ENCODE measurements at regions not wholly inside any gene's neighbourhood (a gene's known extent, or its start where the extent isn't known, plus 50 kb on each side); places are given as distances from the start of the nearest gene placed in this dataset.

GRCh38 chr15:69554279-69554961 lies 101.8 kb downstream of the RPLP1 start:
- Histone ChIP-seq H3K9me3 (ENCODE audit: control insufficient read depth, low read length) (peaks cover 17% of the 10 kb centered on the region), H3K4me1 (ENCODE audit: control insufficient read depth, insufficient read depth, low read length, poor library complexity, severe bottlenecking) (peaks cover 28% of the 10 kb centered on the region), H3K27ac (ENCODE audit: low read depth, low read length, severe bottlenecking) (no peak overlapping the region), H3K4me3 (ENCODE audit: extremely low read depth, insufficient read depth, low read length, poor library complexity, severe bottlenecking) (no peak overlapping the region), H3K36me3 (ENCODE audit: control insufficient read depth, insufficient read depth, low read length) (no peaks in the 10 kb centered on the region)
- WGBS, 2 experiments (ENCODE audit: insufficient coverage in 2 of 2), result 76 to 87% methylated on average over 3 to 7 of the region's 7 CpGs

DNA sequence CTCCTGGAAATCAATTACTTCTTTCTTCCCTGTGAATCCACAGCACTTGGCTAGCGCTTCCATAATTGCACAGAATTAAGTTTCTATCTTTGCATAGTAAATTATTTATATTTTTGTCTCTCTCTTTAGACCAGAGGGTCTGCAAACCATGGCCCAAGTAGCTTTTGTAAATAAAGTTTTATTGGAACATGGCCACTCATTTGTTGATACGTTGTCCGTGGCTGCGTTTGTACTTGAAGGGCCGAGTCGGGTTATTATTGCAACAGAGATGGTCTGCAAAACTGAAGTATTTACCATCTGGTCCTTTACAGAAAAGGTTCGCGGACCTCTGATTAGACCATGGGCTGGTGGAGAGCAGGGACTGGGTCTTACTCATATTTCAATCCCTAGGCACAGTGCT lies 102.5 kb downstream of the RPLP1 start:
- WGBS, 2 experiments (ENCODE audit: insufficient coverage in 2 of 2), result 94 to 95% methylated on average over 5 to 7 of the region's 8 CpGs
- Histone ChIP-seq H3K36me3 (ENCODE audit: control insufficient read depth, insufficient read depth, low read length) (no peaks in the 10 kb centered on the region), H3K9me3 (ENCODE audit: control insufficient read depth, low read length) (peaks cover 17% of the 10 kb centered on the region), H3K4me1 (ENCODE audit: control insufficient read depth, insufficient read depth, low read length, poor library complexity, severe bottlenecking) (peaks cover 28% of the 10 kb centered on the region), H3K27ac (ENCODE audit: low read depth, low read length, severe bottlenecking) (no peak overlapping the region), H3K4me3 (ENCODE audit: extremely low read depth, insufficient read depth, low read length, poor library complexity, severe bottlenecking) (no peak overlapping the region)

- no peak overlapping the region for H3K4me3 ChIP-seq (ENCODE audit: extremely low read depth, insufficient read depth, low read length, poor library complexity, severe bottlenecking)
- H3K4me1 ChIP-seq (ENCODE audit: control insufficient read depth, insufficient read depth, low read length, poor library complexity, severe bottlenecking), result peaks cover 28% of the 10 kb centered on the region
- H3K9me3 ChIP-seq (ENCODE audit: control insufficient read depth, low read length), result peaks cover 16% of the 10 kb centered on the region
- no peak overlapping the region for H3K27ac ChIP-seq (ENCODE audit: low read depth, low read length, severe bottlenecking)
- WGBS, 2 experiments (ENCODE audit: insufficient coverage in 2 of 2), result no CpG with 5 or more reads among the region's 1 CpG
- H3K36me3 ChIP-seq (ENCODE audit: control insufficient read depth, insufficient read depth, low read length), result no peaks in the 10 kb centered on the region
Observed at GRCh38 chr15:69556344-69556743, 103.7 kb downstream of the RPLP1 start.

GRCh38 chr15:69557020-69557706 lies 104.5 kb downstream of the RPLP1 start:
- H3K27ac ChIP-seq (ENCODE audit: low read depth, low read length, severe bottlenecking), result peak overlapping the region; percentile 91
- H3K4me3 ChIP-seq (ENCODE audit: extremely low read depth, insufficient read depth, low read length, poor library complexity, severe bottlenecking), result no peak overlapping the region
- peaks cover 8% of the 10 kb centered on the region for H3K9me3 ChIP-seq (ENCODE audit: control insufficient read depth, low read length)
- 38 to 45% methylated on average over 3 to 4 of the region's 5 CpGs for WGBS, 2 experiments (ENCODE audit: insufficient coverage in 2 of 2)
- peaks cover 28% of the 10 kb centered on the region for H3K4me1 ChIP-seq (ENCODE audit: control insufficient read depth, insufficient read depth, low read length, poor library complexity, severe bottlenecking)
- H3K36me3 ChIP-seq (ENCODE audit: control insufficient read depth, insufficient read depth, low read length), result no peaks in the 10 kb centered on the region

DNA sequence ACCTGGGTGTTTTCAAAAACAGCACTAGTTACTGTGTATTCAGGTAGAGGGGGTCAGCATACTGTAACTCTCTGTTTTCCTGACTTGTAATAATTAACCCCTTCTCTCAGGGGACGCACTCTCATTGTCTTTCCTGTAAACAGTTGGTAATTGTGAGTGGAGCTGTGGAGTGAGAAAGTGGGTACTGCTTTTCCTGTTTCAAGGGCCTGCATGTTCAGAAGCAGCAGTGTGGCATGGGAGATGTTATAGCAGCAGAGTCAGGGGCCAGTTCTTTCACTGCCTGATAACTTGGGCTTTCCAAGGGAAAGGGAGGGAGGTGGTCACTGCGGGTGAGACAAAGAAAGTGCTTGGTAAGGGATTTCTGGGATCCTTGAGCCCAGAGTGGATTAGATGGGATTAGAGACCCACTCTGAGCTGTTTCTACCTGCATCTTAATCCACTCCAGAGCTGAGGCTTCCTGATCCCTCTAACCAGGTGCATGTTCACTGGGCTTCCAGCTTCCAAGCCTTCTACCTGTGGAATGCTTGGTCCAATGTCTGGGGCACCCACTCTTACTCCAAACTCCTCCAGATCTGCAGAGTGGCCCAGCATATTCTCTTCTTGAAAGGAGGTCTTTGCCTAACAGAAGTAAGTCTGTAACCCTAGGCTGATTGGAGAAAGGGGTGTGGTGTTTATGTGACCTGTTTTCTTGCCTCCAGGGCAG lies 105.2 kb downstream of the RPLP1 start:
- H3K4me3 ChIP-seq (ENCODE audit: extremely low read depth, insufficient read depth, low read length, poor library complexity, severe bottlenecking), result no peak overlapping the region
- WGBS, 2 experiments (ENCODE audit: insufficient coverage in 2 of 2), result 50 to 83% methylated on average over 1 of the region's 2 CpGs
- peaks cover 28% of the 10 kb centered on the region for H3K4me1 ChIP-seq (ENCODE audit: control insufficient read depth, insufficient read depth, low read length, poor library complexity, severe bottlenecking)
- H3K36me3 ChIP-seq (ENCODE audit: control insufficient read depth, insufficient read depth, low read length), result no peaks in the 10 kb centered on the region
- H3K9me3 ChIP-seq (ENCODE audit: control insufficient read depth, low read length), result peaks cover under 1% of the 10 kb centered on the region
- peak overlapping the region; percentile 91 for H3K27ac ChIP-seq (ENCODE audit: low read depth, low read length, severe bottlenecking)

GRCh38 chr15:69559440-69560190 lies 107.0 kb downstream of the RPLP1 start:
- Histone ChIP-seq H3K36me3 (ENCODE audit: control insufficient read depth, insufficient read depth, low read length) (no peaks in the 10 kb centered on the region), H3K27ac (ENCODE audit: low read depth, low read length, severe bottlenecking) (no peak overlapping the region), H3K4me3 (ENCODE audit: extremely low read depth, insufficient read depth, low read length, poor library complexity, severe bottlenecking) (no peak overlapping the region), H3K4me1 (ENCODE audit: control insufficient read depth, insufficient read depth, low read length, poor library complexity, severe bottlenecking) (peaks cover 28% of the 10 kb centered on the region), H3K9me3 (ENCODE audit: control insufficient read depth, low read length) (no peaks in the 10 kb centered on the region)
- WGBS, 2 experiments (ENCODE audit: insufficient coverage in 2 of 2), result 91 to 92% methylated on average over 3 of the region's 5 CpGs

- H3K4me3 ChIP-seq (ENCODE audit: extremely low read depth, insufficient read depth, low read length, poor library complexity, severe bottlenecking), result no peak overlapping the region
- no peak overlapping the region for H3K27ac ChIP-seq (ENCODE audit: low read depth, low read length, severe bottlenecking)
- H3K9me3 ChIP-seq (ENCODE audit: control insufficient read depth, low read length), result no peaks in the 10 kb centered on the region
- H3K4me1 ChIP-seq (ENCODE audit: control insufficient read depth, insufficient read depth, low read length, poor library complexity, severe bottlenecking), result peaks cover 24% of the 10 kb centered on the region
- H3K36me3 ChIP-seq (ENCODE audit: control insufficient read depth, insufficient read depth, low read length), result no peaks in the 10 kb centered on the region
- WGBS, 2 experiments (ENCODE audit: insufficient coverage in 2 of 2), result 89 to 94% methylated on average over 13 to 14 of the region's 14 CpGs
Observed at GRCh38 chr15:69561071-69561784, 108.6 kb downstream of the RPLP1 start.

- H3K36me3 ChIP-seq (ENCODE audit: control insufficient read depth, insufficient read depth, low read length), result no peaks in the 10 kb centered on the region
- WGBS, 2 experiments (ENCODE audit: insufficient coverage in 2 of 2), result 88 to 90% methylated on average over 5 of the region's 7 CpGs
- H3K4me3 ChIP-seq (ENCODE audit: extremely low read depth, insufficient read depth, low read length, poor library complexity, severe bottlenecking), result no peak overlapping the region
- H3K9me3 ChIP-seq (ENCODE audit: control insufficient read depth, low read length), result no peaks in the 10 kb centered on the region
- peaks cover 15% of the 10 kb centered on the region for H3K4me1 ChIP-seq (ENCODE audit: control insufficient read depth, insufficient read depth, low read length, poor library complexity, severe bottlenecking)
- no peak overlapping the region for H3K27ac ChIP-seq (ENCODE audit: low read depth, low read length, severe bottlenecking)
Observed at GRCh38 chr15:69562116-69562515, 109.5 kb downstream of the RPLP1 start.

DNA sequence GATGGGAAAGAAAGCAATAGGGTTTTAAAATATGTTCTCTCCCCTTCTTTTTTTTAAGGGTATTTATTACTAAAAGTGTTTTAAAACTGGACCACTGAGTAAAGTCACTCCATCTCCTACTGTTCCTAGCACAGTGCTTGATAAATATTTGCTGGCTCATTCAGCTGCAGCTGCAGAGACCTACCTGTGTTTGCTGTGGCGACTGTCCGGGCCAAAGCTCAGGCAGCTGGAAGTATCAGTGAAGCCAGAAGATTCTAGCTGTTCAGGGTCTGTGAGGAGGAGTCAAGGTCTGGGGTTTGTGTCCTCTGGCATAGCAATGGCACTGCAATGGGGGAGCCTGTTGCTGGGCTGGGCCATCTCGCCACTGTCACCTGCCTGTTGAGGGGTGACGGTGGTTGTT lies 109.9 kb downstream of the RPLP1 start:
- Histone ChIP-seq H3K27ac (ENCODE audit: low read depth, low read length, severe bottlenecking) (no peak overlapping the region), H3K4me3 (ENCODE audit: extremely low read depth, insufficient read depth, low read length, poor library complexity, severe bottlenecking) (no peak overlapping the region), H3K36me3 (ENCODE audit: control insufficient read depth, insufficient read depth, low read length) (no peaks in the 10 kb centered on the region), H3K9me3 (ENCODE audit: control insufficient read depth, low read length) (no peaks in the 10 kb centered on the region), H3K4me1 (ENCODE audit: control insufficient read depth, insufficient read depth, low read length, poor library complexity, severe bottlenecking) (peaks cover 11% of the 10 kb centered on the region)
- 97% methylated on average over 3 to 4 of the region's 4 CpGs for WGBS, 2 experiments (ENCODE audit: insufficient coverage in 2 of 2)

DNA sequence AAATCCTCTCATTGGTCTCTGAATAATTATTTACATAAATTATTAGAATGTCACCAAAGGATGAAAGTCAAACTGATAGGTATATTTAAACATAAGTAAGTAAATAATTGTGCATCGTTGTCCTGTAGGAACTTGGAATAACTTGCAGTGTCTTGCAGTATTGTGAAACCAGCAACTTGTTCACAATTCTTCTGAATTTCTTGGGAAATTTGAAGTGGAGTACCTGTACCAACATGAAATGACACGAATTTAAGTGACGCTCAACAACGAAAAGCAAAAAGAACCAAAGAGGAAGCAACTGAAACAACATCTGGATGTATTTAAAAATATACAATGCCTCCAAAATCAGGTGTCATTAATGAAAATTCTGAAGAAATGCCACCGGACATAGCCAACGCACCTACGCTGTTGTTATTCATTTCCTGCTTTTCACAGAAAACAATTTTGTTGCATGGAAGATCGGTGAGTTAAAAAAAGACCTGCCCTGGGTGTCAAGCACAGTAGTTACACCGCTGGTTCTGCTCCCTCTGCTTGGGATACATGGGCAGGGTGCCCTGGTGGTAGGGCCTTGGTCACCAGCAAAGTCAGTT lies 112.5 kb downstream of the RPLP1 start:
- no peaks in the 10 kb centered on the region for H3K36me3 ChIP-seq (ENCODE audit: control insufficient read depth, insufficient read depth, low read length)
- H3K4me3 ChIP-seq (ENCODE audit: extremely low read depth, insufficient read depth, low read length, poor library complexity, severe bottlenecking), result no peak overlapping the region
- H3K4me1 ChIP-seq (ENCODE audit: control insufficient read depth, insufficient read depth, low read length, poor library complexity, severe bottlenecking), result no peaks in the 10 kb centered on the region
- no peak overlapping the region for H3K27ac ChIP-seq (ENCODE audit: low read depth, low read length, severe bottlenecking)
- H3K9me3 ChIP-seq (ENCODE audit: control insufficient read depth, low read length), result no peaks in the 10 kb centered on the region
- 90 to 95% methylated on average over 6 to 9 of the region's 9 CpGs for WGBS, 2 experiments (ENCODE audit: insufficient coverage in 2 of 2)
